Activated CD8-positive, alpha-beta memory T cell treated with anti-CD3 and anti-CD28 coated beads for 4 hours (primary cell): ENCODE measurements at regions not wholly inside any gene's neighbourhood (a gene's known extent, or its start where the extent isn't known, plus 50 kb on each side); places are given as distances from the start of the nearest gene placed in this dataset.

Experiments
- DNase-seq, 2 donors: peaks; one replicate each; pipeline ENCODE4 v3.0.0-alpha.2; 2020; ENCODE audit warnings: low read depth in 2 of 2

- no peak for DNase-seq
Observed at GRCh38 chr21:38740090-38740489, 65.6 kb upstream of the ETS2 start.

- no peak for DNase-seq
Observed at GRCh38 chr21:38741092-38741949, 64.4 kb upstream of the ETS2 start.

GRCh38 chr21:38741950-38742256, 63.8 kb upstream of the ETS2 start:
- no peak for DNase-seq

- DNase-seq = no peak
Observed at GRCh38 chr21:38742580-38743260, 63.0 kb upstream of the ETS2 start.

- no peak for DNase-seq
Observed at GRCh38 chr21:38743772-38744529, 61.8 kb upstream of the ETS2 start.

GRCh38 chr21:38744861-38745260, 60.9 kb upstream of the ETS2 start:
- no peak for DNase-seq

- DNase-seq = no peak
Observed at GRCh38 chr21:38747810-38748209, 57.9 kb upstream of the ETS2 start.

GRCh38 chr21:38751379-38752050, 54.2 kb upstream of the ETS2 start:
- DNase-seq = no peak

- no peak for DNase-seq
Observed at GRCh38 chr21:38752051-38752505, 53.7 kb upstream of the ETS2 start.

- no peak for DNase-seq
Observed at GRCh38 chr21:38753114-38753513, 52.6 kb upstream of the ETS2 start.

GRCh38 chr21:38753557-38753971, 52.2 kb upstream of the ETS2 start:
- DNase-seq = no peak
